Middle frontal gyrus (tissue), 1 donor: ENCODE measurements at regions not wholly inside any gene's neighbourhood (a gene's known extent, or its start where the extent isn't known, plus 50 kb on each side); places are given as distances from the start of the nearest gene placed in this dataset.
"Not testable (repeated sequence)": the region's sequence is repeated elsewhere in the genome, so short reads cannot be mapped to it uniquely, and the experiment has no call there.

Experiments
- DNase-seq: peaks from one replicate; pipeline ENCODE4 v3.0.0-alpha.2; 2015; ENCODE audit warnings: low spot score; ENCODE audit errors: extremely low spot score

DNA sequence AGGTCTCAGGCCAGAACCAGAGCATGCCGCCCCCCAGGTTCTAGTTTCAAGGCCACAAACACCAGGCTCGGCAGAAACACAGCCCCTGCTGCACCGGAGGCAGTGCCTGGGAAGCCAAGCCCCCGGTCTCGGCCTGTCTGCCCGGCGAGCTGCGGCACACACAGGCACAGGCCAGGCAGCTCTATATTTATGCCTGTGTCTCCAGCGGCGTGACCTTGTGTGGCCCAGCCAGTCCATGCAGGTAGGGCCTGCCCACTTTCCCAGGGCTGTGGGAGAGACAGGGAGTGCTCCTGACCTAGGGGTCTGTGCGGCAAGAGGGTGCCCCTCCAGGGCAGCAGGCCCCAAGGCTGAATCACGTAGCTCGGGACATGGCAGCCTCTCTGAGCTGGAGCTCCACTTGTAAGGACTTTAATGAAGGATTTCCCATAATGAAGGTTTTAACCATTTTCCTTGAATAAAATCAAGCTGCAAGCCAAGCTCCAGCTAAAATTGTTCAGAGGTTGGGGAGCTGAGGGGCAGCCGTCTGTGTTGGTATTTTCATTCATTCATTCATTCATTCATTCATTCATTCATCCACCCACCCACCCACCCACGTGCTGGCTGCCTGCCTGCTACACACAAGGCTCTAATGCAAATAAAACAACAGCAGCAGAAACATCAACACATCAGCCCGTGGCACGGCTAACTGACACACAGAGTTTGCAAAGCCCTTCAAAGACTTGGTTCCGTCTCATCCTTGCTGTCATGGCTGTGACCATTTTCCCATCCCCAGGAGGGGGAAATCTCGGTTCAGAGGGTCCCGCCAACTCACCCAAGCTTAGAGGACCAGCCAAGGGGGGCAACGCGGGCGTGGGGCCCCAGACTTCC lies 92.0 kb downstream of the RFLNA start:
- DNase-seq = no peak

DNA sequence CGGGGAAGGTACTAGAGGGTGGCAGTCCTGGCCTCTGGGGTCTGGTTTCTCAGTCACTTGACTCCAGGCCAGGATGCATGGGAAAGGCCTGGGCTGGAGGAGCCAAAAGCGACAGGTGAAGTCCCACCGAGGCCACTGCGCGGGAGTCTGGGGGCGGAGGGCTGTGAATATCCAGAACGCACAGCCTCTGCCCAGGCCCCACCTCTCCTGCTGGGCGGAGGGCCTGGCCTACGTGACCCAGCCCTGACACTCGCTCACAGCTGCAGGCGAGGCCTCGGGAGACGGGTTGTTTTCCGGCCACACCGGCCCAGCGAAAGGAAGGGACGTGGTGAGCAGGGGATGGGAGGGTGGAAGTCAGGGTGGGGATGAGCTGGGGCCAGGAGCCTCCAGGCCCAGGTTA lies 91.2 kb downstream of the RFLNA start:
- no peak for DNase-seq

DNA sequence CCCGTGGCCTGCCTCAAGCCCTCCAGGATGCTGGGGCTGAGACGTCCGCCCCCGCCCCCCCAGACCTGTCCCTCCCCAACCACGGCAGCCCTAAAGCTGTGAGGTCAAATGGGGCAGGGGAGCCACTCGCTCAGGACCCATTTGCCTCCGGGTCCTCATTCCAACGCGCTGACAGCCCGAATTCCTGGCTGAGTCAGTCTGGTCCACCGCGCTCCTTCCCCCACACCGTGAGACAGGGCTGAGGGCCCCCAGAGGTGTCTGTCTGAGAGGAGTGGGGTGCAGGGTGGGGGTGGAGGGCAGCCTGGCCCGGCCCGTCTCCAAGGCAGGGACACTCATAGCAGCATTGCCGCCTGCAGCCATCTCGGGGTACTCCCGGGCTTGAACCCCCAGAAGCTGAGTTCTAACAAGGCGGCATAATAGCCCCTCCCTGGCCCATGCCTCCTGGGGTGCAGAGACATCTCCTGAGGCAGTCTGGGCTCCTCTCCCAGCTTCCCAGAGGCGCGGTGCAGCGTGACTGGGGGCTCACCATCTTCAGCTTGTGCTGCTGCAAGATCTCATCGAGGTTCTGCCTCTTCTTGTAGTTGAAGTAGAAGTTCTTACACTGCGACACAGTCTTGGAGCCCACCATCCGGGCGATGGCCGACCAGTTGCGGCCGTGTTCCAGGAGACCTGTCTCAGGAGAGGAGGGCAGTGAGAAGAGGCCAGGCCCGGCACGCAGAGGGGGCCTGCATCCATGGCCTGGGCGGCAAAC lies 90.5 kb downstream of the RFLNA start:
- no peak for DNase-seq

DNA sequence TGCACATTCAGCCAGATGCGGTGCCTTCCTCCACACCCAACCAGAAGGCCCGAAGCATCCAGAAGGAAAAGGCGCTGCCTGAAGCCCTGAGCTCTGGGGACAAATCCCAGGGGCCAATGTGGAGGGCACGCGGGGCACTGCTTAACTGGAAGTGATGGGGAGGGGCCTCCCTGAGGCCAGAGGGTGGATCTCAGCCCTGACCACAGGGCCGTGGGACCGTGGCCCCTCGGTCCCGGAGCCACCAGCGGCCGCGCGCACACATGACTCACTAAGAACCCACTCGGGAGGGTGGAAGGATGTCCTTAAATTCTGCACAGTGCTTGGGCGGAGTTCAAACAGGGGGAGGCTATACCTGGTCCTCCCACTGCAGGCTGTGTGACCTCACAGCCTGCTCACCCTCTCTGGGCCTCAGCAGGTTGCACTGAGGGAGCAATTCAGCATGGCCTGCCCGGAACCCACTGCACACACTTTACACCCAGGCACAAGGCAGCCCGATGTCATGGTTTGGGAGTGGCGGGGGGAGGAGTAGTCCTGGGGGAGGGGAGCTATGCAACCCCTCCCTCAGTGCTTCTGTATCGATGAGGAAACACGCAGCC lies 89.5 kb downstream of the RFLNA start:
- no peak for DNase-seq

DNA sequence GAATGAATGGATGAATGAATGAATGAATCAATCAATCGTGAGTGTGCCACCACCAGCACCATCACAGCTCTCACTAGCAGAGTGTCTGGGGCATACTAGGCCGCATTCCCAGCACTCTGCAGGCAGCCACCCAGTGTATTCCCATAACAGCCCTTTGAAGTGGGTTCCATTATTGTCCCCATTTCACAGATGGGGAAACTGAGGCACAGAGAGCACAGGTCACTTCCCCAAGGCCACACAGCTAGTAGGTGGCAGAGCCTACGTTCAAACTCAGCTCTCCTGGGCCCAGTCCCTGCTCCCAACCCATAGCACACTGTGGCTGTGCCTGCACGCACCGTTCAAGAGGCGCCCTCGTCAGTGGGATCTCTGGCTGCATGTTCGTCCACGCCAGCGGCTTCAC lies 88.1 kb downstream of the RFLNA start:
- no peak for DNase-seq

DNA sequence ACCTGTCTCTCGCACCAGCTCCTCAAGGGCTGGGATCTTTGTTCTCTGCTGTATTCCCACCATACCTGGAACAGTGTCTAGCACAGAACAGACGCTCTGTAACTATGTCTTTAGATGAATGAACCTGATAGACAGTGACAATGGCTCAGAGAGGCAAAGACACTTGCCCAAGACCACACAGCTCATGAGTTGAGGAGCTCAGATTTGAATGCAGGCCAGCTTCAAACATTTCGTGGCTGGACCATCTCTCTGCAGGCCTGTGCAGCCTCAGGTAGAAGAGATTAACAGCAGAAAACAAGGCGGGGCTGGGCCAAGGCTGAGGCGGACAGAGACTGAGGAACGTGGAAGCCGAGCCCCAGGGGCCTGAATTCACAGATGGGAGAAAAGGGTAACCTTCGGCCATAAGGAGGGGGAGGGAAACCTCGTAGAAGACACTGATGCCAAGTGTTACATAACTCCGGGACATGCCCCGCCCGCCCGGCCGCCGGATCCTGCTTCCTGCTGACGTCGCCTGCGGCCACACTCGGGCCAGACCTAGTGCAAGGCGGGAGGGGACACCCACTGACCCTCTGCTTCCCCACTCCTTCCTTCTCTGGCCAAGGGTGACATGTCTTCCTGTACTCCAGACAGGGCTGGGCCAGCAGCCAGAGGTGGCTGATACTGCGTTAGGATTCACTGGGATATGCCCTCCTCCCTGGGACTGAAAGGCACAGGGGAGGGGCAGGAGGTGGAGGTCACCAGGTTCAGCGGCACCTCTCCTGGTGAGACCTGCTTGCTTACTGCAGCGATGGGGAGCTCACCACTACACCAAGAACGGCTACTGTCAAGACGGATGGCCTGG lies 86.8 kb downstream of the RFLNA start:
- DNase-seq = no peak

- no peak for DNase-seq
Measured at GRCh38 chr12:124380796-124381455, 86.0 kb downstream of the RFLNA start.

GRCh38 chr12:124379938-124380754 lies 85.3 kb downstream of the RFLNA start:
- peak; percentile 50 for DNase-seq

- DNase-seq = no peak
Measured at GRCh38 chr12:124379379-124379937, 84.6 kb downstream of the RFLNA start.

GRCh38 chr12:124378926-124379325 lies 84.0 kb downstream of the RFLNA start:
- DNase-seq = no peak

GRCh38 chr12:124377981-124378509 lies 83.2 kb downstream of the RFLNA start:
- DNase-seq = no peak

DNA sequence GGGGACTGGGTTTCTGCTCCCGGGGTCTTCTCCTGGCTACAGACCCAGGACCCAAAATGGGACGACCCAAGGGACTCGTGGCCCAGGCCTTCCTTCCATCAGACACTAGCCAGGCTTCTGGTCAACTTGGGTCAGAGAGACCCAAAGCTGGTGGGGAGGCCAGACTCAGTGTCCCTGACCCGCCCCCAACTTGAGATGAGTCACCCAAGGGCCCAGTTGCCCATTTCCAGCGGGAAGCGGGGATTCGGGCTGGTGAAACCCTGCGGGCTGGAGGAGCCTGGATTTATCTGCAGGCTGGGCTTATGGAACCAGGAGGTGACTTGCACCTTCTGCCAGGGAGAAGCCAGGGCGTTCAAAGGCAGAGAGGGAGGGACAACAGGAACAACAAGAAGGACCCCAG lies 81.5 kb downstream of the RFLNA start:
- no peak for DNase-seq

- no peak for DNase-seq
Measured at GRCh38 chr12:124375789-124376175, 80.9 kb downstream of the RFLNA start.

GRCh38 chr12:124375141-124375788 lies 80.4 kb downstream of the RFLNA start:
- DNase-seq = no peak

- DNase-seq = no peak
Measured at GRCh38 chr12:124374567-124374966, 79.7 kb downstream of the RFLNA start.

GRCh38 chr12:124374147-124374546 lies 79.3 kb downstream of the RFLNA start:
- no peak for DNase-seq

GRCh38 chr12:124373701-124374100 lies 78.8 kb downstream of the RFLNA start:
- not testable (repeated sequence) for DNase-seq

- DNase-seq = no peak
Measured at GRCh38 chr12:124372831-124373230, 77.9 kb downstream of the RFLNA start.
